GM12891 (cell line): ENCODE measurements at regions not wholly inside any gene's neighbourhood (a gene's known extent, or its start where the extent isn't known, plus 50 kb on each side); places are given as distances from the start of the nearest gene placed in this dataset.

Experiments used
- DNase-seq: peaks from one replicate; pipeline ENCODE4 v3.0.0; 2011; ENCODE audit warnings: low spot score; ENCODE audit not compliant: insufficient read length
- FAIRE-seq: peaks from 2 replicates; lab custom pipeline; 2011; peaks lifted over from hg19 to GRCh38; lab: Jason Lieb, UNC
- PAX5 ChIP-seq: IDR thresholded peaks from 2 replicates; pipeline ENCODE4 v1.6.1; 2011; ENCODE audit warnings: low read length, moderate library complexity, mild to moderate bottlenecking; ENCODE audit not compliant: insufficient read depth, severe bottlenecking
- POLR2A ChIP-seq: IDR thresholded peaks from 2 replicates; pipeline ENCODE4 v1.6.1; 2011; ENCODE audit warnings: low read depth, low read length, control low read depth
- POLR2AphosphoS5 ChIP-seq: IDR thresholded peaks from 2 replicates; pipeline ENCODE4 v1.6.1; 2011; ENCODE audit warnings: low read depth, low read length, control low read depth
- POU2F2 ChIP-seq: IDR thresholded peaks from 2 replicates; pipeline ENCODE4 v1.6.1; 2011; ENCODE audit warnings: low read depth, mild to moderate bottlenecking, control low read depth, low read length, moderate library complexity
- SPI1 ChIP-seq: IDR thresholded peaks from 2 replicates; pipeline ENCODE4 v1.6.1; 2011; ENCODE audit warnings: low read depth, low read length, control low read depth
- TAF1 ChIP-seq: IDR thresholded peaks from 2 replicates; pipeline ENCODE4 v1.6.1; 2011; ENCODE audit warnings: low read depth, low read length, control low read depth

DNA sequence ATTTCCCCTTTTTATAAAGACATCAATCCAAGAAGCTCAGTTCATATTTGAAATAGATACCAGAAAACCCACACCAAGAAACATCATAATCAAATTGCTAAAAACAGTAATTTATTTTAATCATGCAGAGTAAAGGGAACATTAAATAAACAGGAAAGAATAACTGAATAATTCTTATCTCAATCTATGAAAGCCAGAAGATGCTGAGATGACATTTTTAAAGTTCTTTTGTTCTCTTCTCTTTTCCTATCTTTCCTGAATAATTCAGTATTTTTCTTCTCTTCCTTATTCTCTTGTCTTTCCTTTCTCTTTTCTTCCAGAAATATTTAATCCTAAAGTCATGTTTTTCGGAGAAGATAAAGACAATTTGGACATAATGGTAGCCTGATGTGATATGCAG lies 259.0 kb upstream of the OPRM1 start:
- TF ChIP-seq TAF1 (no peak), POLR2AphosphoS5 (no peak), PAX5 (no peak)
- DNase-seq: no peak
- no peak for FAIRE-seq

DNA sequence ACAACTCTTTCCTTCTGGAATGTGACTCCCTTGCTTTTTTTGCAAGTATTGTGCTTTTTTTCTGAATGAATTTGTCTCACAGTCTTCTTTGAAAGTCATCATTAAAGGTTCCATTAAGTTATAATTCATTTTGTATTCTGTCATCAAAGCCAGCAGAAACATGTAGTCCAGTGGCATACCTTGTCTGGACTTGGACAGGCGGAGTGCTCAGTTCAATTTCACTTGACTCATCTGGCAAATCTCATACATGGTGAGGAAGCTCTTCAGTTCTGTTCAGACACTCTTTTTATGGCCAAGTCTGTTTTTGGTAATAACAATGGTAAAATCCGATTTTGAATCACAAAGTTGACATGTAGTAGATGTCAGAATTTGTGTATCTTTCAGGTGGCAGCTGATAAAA lies 260.8 kb upstream of the OPRM1 start:
- FAIRE-seq: no peak
- DNase-seq: no peak
- TF ChIP-seq SPI1 (no peak), TAF1 (no peak), POU2F2 (no peak), POLR2A (no peak), PAX5 (no peak), POLR2AphosphoS5 (no peak)

DNA sequence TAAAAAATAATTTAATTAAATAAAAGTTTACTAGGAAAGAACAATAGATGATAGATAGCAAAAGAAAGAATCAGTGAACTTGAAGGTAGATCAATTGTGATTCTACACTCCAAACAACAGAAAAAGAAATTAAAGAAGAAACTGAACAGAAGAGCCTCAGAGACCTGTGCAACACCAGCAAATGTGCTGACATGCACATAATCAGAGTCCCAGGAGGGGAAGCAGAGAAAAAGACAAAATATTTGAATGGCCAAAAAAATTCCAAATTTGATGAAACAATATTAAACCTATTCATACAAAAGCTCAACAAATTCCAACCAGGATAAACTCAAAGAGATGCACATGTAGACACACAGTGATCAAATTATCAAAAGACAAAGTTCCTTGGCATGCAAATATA lies 267.5 kb upstream of the OPRM1 start:
- TF ChIP-seq TAF1 (no peak), PAX5 (no peak), POLR2AphosphoS5 (no peak), POLR2A (no peak), SPI1 (no peak), POU2F2 (no peak)
- no peak for FAIRE-seq
- DNase-seq: no peak

DNA sequence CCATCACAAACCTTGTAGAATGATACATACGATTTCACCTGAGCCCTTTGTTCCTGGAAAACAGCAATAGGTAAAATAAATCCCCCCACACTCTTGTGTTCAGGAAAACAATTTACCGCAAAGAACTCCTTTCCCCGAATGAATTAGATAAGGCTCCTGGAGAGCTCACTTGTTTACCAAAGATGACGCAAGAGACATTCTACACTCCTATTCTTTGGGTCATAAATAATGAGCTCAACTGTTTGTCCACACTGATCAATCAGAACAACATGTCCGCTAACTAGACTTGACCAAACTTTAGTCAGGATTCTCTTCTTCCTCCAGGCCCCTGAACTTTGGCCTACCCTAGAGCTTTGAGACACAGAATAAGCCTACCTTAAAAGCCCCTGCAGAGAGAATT lies 271.9 kb upstream of the OPRM1 start:
- no peak for TF ChIP-seq TAF1
- no peak for TF ChIP-seq POLR2A
- TF ChIP-seq SPI1: no peak
- no peak for TF ChIP-seq PAX5
- TF ChIP-seq POU2F2: no peak
- TF ChIP-seq POLR2AphosphoS5: no peak
- no peak for FAIRE-seq
- DNase-seq: no peak

DNA sequence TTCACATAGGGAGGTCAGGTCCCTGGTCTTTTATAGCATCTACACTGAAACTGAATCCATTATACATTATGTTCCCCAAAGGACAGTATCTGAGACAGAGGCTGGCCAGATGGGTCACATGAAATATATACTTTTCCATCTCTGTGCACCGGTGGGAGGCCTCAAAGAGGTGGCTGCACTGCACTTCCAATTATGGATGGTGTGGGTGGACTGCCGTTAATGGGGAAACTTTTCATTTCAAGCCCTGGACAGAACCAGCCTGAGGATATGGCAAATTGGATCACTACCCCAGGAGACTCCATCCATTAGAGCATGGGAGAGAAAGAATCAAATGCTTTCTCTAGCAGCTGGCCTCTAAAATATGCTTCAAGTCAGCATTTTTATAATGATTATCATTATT lies 280.5 kb upstream of the OPRM1 start:
- no peak for TF ChIP-seq POLR2AphosphoS5
- no peak for TF ChIP-seq SPI1
- TF ChIP-seq TAF1: no peak
- TF ChIP-seq POLR2A: no peak
- TF ChIP-seq POU2F2: no peak
- no peak for TF ChIP-seq PAX5
- no peak for DNase-seq
- FAIRE-seq: no peak

DNA sequence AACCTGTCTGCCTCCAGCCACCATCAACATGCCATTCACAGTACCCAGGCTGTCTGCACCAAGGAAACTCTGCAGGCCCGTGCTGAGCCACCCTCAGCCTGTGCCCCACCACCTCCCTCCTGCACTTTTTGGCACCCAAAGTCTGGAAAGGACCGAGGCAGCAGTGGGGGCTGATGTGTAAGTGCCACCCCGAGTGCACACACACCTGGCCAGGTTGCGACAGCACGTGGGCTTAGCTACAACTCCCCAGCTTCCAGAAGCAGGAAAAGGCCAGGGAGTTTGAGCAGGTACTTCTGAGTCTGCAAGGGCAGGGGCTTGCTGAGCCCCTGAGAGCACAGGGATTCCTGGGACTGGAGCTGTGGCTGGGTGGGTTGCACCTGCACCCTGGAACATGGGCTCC lies 303.3 kb upstream of the OPRM1 start:
- DNase-seq: no peak
- FAIRE-seq: no peak
- TF ChIP-seq POU2F2: no peak
- TF ChIP-seq PAX5: no peak
- no peak for TF ChIP-seq POLR2AphosphoS5
- no peak for TF ChIP-seq POLR2A
- no peak for TF ChIP-seq TAF1
- no peak for TF ChIP-seq SPI1

DNA sequence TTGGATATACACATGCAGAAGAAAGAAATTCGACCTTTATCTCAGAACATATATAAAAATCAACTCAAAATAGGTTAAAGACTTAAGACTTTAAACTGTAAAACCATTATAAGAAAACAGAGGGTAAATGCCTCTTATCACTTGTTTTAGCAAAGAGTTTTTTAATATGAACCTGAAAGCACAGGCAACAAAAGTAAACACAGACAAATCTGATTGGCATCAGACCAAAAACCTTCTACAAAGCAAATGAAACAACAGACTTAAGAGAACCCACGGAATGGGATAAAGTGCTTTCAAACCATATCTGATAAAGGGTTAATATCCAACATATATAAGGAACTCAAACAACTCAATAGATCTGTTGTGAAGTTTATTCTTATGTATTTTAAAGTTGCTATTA lies 309.9 kb upstream of the OPRM1 start:
- no peak for TF ChIP-seq TAF1
- no peak for TF ChIP-seq POLR2A
- DNase-seq (no peak), FAIRE-seq (no peak)

DNA sequence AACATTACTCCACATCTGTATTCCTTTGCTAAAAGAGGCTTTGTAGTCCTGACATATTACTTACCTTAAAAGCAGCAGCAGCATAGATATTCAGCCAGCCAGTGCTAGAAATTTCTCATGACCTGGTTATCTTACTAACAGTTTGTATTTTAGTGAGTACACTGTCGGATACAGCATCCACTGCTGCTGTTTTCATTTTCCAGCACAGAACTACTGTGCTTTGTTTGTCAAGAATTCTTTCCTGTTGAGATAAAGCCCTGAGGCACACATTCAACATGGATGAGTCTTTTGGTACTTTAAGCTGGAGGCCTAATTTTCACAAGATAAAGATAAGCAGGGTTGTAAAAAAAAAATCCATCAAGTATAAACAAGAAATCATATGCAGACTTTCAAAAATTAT lies 311.2 kb upstream of the OPRM1 start:
- no peak for DNase-seq
- FAIRE-seq: no peak
- no peak for TF ChIP-seq POU2F2
- TF ChIP-seq SPI1: no peak
- no peak for TF ChIP-seq POLR2A
- no peak for TF ChIP-seq PAX5
- TF ChIP-seq TAF1: no peak
- TF ChIP-seq POLR2AphosphoS5: no peak

DNA sequence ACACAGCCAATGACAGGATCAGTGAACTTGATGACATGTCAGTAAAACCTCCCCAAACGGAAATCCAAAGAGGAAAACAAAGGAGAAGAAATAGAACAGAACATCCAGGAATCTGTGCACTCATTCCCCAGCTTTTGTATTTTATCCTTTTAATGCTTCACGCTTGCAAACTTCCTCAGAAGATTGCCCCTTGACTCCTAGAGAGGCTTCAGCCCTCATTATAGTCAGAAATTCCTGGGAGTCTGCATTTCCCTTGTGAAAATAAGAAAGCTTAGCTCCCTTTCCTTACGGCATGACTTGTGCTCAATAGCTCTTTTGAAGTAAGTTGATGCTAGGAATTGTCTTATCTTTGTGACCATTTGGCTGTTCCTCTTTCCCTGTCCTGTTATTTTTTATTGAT lies 313.6 kb upstream of the OPRM1 start:
- no peak for TF ChIP-seq POU2F2
- TF ChIP-seq SPI1: no peak
- TF ChIP-seq POLR2A: no peak
- TF ChIP-seq POLR2AphosphoS5: no peak
- TF ChIP-seq PAX5: no peak
- no peak for TF ChIP-seq TAF1
- DNase-seq (no peak), FAIRE-seq (no peak)

DNA sequence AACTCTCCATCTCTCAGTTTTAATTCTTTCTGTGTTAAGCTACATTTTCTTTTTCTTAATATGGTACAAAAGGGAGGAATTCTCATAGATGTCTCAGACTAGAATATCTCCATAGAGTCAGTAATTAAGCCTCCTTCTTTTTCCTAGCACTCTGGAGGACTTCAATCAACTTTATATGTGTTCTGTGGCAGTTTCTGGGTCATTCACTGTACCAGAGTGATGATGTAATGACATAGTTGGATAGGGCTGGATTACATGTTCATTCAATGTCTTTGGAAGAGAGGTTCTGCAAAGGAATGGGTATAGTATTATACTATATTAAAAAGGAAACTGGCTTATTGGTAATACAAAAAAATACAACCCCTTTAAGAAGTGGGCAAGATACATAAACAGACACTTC lies 318.3 kb upstream of the OPRM1 start:
- no peak for DNase-seq
- no peak for FAIRE-seq
- TF ChIP-seq TAF1 (no peak), POLR2A (no peak), PAX5 (no peak), POLR2AphosphoS5 (no peak), SPI1 (no peak), POU2F2 (no peak)

DNA sequence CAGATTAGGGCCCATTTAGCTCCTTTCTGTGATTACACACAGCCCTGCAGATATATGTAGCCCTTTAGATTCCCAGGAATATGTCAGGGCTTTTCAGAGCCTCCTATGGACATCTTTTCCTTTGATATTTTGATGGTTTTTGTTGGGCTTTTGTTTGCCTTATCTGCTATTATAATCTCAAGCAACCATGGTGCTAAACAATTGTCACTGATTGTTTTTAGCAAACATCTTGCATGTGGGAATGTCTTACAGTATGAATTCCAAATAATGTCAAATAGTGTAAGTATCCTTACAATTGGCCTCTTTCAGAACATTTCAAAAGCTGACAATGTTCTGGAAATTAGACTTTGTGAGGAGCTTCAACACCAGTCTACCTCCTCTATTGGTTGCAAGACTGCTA lies 333.6 kb upstream of the OPRM1 start:
- TF ChIP-seq TAF1 (no peak), SPI1 (no peak), POU2F2 (no peak), POLR2A (no peak), PAX5 (no peak), POLR2AphosphoS5 (no peak)
- DNase-seq (no peak), FAIRE-seq (no peak)
